Gastroesophageal sphincter (tissue), 4 donors: ENCODE measurements at regions not wholly inside any gene's neighbourhood (a gene's known extent, or its start where the extent isn't known, plus 50 kb on each side); places are given as distances from the start of the nearest gene placed in this dataset.

ENCODE experiments used
- ATAC-seq: fragments of 150-250 bp; one replicate; pipeline ENCODE4 v1.9.1; 2016; ENCODE audit warnings: mild to moderate bottlenecking, moderate library complexity
- H3K27ac ChIP-seq, 4 donors: fragments of 200-600 bp; sonication (generic) in 3 of 4; 1 replicate in 3 of 4; 2 replicates in 1 of 4; pipeline ENCODE4 v1.5.1; 2016 to 2019
- H3K27me3 ChIP-seq: fragments of 200-600 bp; sonication (generic); one replicate; pipeline ENCODE4 v1.5.1; 2019
- H3K36me3 ChIP-seq, 2 donors: fragments of 200-600 bp; sonication (generic); one replicate each; pipeline ENCODE4 v1.5.1; 2019; ENCODE audit warnings: control low read depth in 1 of 2
- H3K4me1 ChIP-seq, 3 donors: fragments of 200-600 bp; sonication (generic); 1 replicate in 2 of 3; 2 replicates in 1 of 3; pipeline ENCODE4 v1.5.1; 2016 to 2019; ENCODE audit warnings: control low read depth in 2 of 3
- H3K4me3 ChIP-seq, 2 donors: fragments of 200-600 bp; sonication (generic); one replicate each; pipeline ENCODE4 v1.5.1; 2019; ENCODE audit warnings: mild to moderate bottlenecking in 1 of 2, moderate library complexity in 1 of 2
- H3K9me3 ChIP-seq, 3 donors: fragments of 200-600 bp; sonication (generic); one replicate each; pipeline ENCODE4 v1.5.1; 2017 to 2019; ENCODE audit warnings: control low read depth in 2 of 3
- EP300 ChIP-seq: sonication (generic); formaldehyde crosslinking; IDR thresholded peaks from one replicate; pipeline ENCODE4 v1.6.1; 2017; ENCODE audit warnings: antibody characterized with exemption, mild to moderate bottlenecking
- POLR2A ChIP-seq, 2 donors: fragments of 450-650 bp; IDR thresholded peaks; one replicate each; pipeline ENCODE4 v1.6.1; 2017; ENCODE audit warnings: antibody characterized with exemption in 2 of 2, mild to moderate bottlenecking in 2 of 2, moderate library complexity in 1 of 2
- POLR2AphosphoS5 ChIP-seq: sonication (generic); formaldehyde crosslinking; IDR thresholded peaks from one replicate; pipeline ENCODE4 v1.6.1; 2017; ENCODE audit warnings: antibody characterized with exemption
- WGBS, 2 donors: methylation state at CpG; one replicate each; pipeline ENCODE4 v1.1.5; 2018; ENCODE audit warnings: low coverage in 1 of 2; 5-methylcytosine and 5-hydroxymethylcytosine counted together
- TF ChIP-seq, protein P1 (sequence below), 4 experiments: fragments of 200-600 bp in 2 of 4; fragments of 450-650 bp in 2 of 4; sonication (generic) in 1 of 4; IDR thresholded peaks; one replicate each; pipeline ENCODE4 v1.5.1; 2017 to 2019; ENCODE audit warnings: antibody characterized with exemption in 4 of 4, mild to moderate bottlenecking in 2 of 4, moderate library complexity in 2 of 4

DNA sequence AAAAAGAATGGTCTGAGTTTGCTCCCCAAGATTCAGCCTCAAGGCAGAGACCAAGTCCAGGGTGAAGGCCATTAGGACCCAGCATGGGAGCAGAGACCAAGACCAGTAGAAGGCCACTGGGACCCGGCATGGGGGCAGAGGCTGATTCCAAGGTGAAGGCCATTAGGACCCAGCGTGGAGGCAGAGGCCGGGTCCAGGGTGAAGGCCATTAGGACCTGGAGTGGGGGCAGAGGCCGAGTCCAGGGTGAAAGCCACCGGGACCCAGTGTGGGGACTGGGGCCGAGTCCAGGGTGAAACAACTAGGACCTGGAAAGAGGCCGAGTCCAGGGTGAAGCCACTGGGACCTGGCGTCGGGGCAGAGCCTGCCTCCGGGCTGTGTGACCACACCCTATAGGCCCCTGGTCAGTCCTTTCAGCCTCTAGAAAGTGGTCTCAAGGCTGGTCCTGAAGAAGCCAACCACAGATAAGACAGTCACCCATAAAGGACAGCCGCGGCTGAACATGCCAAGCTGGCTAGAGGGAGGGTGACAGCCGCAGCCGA is 113.8 kb upstream of the SALL3 start:
- no peaks in the 10 kb centered on the region for H3K9me3 ChIP-seq
- no peak overlapping the region for H3K27ac ChIP-seq
- H3K4me1 ChIP-seq, result no peaks in the 10 kb centered on the region
- H3K27me3 ChIP-seq, result peaks cover 43% of the 10 kb centered on the region
- 87 to 91% methylated on average over 5 to 9 of the region's 14 CpGs for WGBS, 2 donors
- TF ChIP-seq, protein P1, sequence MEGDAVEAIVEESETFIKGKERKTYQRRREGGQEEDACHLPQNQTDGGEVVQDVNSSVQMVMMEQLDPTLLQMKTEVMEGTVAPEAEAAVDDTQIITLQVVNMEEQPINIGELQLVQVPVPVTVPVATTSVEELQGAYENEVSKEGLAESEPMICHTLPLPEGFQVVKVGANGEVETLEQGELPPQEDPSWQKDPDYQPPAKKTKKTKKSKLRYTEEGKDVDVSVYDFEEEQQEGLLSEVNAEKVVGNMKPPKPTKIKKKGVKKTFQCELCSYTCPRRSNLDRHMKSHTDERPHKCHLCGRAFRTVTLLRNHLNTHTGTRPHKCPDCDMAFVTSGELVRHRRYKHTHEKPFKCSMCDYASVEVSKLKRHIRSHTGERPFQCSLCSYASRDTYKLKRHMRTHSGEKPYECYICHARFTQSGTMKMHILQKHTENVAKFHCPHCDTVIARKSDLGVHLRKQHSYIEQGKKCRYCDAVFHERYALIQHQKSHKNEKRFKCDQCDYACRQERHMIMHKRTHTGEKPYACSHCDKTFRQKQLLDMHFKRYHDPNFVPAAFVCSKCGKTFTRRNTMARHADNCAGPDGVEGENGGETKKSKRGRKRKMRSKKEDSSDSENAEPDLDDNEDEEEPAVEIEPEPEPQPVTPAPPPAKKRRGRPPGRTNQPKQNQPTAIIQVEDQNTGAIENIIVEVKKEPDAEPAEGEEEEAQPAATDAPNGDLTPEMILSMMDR (IDR thresholded peaks at IDR 0.05), result no peak
- TF ChIP-seq POLR2A (IDR thresholded peaks at IDR 0.05) (no peak), EP300 (no peak), POLR2AphosphoS5 (no peak)
- ATAC-seq, result no peak
- H3K4me3 ChIP-seq, result no peak overlapping the region
- H3K36me3 ChIP-seq, result no peaks in the 10 kb centered on the region

DNA sequence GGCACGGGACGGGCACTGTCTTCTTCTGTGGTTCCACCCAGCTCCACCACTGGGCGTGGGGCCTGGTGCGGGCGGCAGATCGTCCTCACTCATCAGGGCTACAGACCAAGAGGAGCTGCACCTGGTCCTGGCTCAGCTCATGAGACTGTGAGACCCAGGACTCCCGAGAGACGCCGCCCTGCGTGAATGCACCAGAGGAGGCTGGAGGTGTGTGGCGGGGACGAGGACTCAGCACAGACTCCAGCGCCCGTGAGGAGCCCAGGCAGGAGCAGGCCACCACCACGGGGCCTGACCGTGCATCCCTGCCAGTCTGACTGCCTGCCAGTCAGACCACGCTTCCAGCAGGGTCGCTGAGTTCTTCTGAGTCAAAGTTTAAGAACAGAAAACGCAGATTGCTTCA is 112.5 kb upstream of the SALL3 start:
- Histone ChIP-seq H3K4me3 (no peak overlapping the region), H3K27me3 (peaks cover 37% of the 10 kb centered on the region), H3K9me3 (no peaks in the 10 kb centered on the region), H3K4me1 (no peaks in the 10 kb centered on the region), H3K36me3 (no peaks in the 10 kb centered on the region), H3K27ac (no peak overlapping the region)
- no CpG with 5 or more reads among the region's 19 CpGs for WGBS, 2 donors
- TF ChIP-seq, protein P1 (IDR thresholded peaks at IDR 0.05), result no peak
- TF ChIP-seq POLR2AphosphoS5 (no peak), POLR2A (IDR thresholded peaks at IDR 0.05) (no peak), EP300 (no peak)
- ATAC-seq, result no peak

DNA sequence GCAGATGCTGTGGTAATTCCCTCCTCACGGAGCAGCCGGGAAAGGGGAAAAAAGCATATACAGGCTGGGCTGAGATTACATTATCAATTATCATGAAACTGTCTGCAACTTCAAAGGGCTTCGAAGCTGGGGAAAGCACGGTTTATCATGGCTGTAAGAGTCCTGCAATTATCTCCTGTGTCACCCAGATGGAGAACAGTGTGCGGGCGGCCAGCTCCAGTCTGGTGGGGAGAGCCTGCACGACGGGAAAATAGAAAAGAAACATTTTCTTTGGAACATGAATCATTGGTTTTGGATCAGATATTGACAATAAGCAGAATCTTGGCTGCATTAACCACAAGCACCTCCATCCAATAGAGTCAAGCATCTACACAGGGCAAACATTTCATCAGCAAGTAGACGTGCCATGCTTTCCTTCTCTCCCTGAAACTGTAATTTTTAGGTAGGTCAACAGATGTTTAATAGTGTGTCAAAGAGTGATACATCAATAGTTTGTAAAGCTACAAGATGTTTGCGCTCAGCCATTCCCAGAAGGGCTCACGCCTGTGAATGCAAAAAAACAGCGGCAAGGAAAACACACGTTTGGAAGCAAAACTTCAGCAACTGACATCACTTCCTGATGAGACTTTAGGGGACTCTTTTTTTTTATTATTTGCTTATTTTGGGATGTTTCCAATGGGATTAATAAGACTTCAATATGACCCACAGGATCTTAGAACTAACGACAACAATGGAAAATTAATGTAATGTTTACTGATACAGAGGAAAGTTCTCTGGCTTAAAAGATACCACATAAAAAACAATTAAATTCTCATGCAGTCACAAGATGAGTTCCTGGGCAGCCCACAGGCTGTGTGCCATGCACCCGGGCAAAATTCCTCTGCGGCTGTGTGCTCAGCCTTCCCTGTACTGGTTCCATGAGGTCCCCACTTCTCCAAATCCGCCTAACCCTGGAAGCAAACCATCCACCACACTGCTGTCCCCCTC is 111.0 kb upstream of the SALL3 start:
- Histone ChIP-seq H3K27me3 (peaks cover 31% of the 10 kb centered on the region), H3K4me3 (no peak overlapping the region), H3K4me1 (no peaks in the 10 kb centered on the region), H3K27ac (no peak overlapping the region), H3K9me3 (no peaks in the 10 kb centered on the region), H3K36me3 (no peaks in the 10 kb centered on the region)
- WGBS, 2 donors, result 19 to 57% methylated on average over 15 to 17 of the region's 17 CpGs
- no peak for ATAC-seq
- TF ChIP-seq, protein P1 (IDR thresholded peaks at IDR 0.05), result no peak
- TF ChIP-seq POLR2AphosphoS5, result no peak
- no peak for TF ChIP-seq POLR2A (IDR thresholded peaks at IDR 0.05)
- TF ChIP-seq EP300, result no peak

DNA sequence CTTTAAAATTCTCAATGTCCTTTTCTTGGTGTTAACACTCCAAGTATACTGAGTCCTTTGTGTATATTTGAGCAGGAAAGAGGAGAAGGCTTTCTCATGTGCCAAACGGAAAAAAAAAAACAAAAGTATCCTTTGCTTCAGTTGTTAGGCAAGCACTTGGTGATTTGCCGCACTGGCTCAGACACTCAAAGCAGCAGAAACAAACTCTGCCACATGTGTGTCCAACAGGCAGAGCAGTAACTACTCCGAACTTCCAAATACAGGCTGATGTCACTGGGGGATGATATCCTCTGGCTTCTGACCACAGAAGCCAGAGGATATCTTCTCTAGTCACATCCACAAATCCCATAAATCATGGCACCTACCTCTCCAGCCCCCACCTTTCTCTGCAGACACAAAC is 108.0 kb upstream of the SALL3 start:
- TF ChIP-seq POLR2AphosphoS5, result no peak
- TF ChIP-seq EP300, result no peak
- TF ChIP-seq, protein P1 (IDR thresholded peaks at IDR 0.05), result no peak
- H3K4me1 ChIP-seq, result no peaks in the 10 kb centered on the region
- no peak overlapping the region for H3K27ac ChIP-seq
- peaks cover 42% of the 10 kb centered on the region for H3K27me3 ChIP-seq
- H3K36me3 ChIP-seq, result no peaks in the 10 kb centered on the region
- no peaks in the 10 kb centered on the region for H3K9me3 ChIP-seq
- H3K4me3 ChIP-seq, result no peak overlapping the region
- no peak for ATAC-seq
- 20 to 27% methylated on average over 3 of the region's 3 CpGs for WGBS, 2 donors
